GM21423 (cell line): ENCODE measurements at regions not wholly inside any gene's neighbourhood (a gene's known extent, or its start where the extent isn't known, plus 50 kb on each side); places are given as distances from the start of the nearest gene placed in this dataset.
A peak's percentile ranks its signal among the peaks of the same experiment; 100 is the strongest.

Experiments used
- ATAC-seq: cut with Tn5 transposase; IDR thresholded peaks from one replicate; pipeline ENCODE4 v1.9.1; 2021; ENCODE audit warnings: mild to moderate bottlenecking, moderate library complexity; ENCODE audit not compliant: unreplicated experiment

DNA sequence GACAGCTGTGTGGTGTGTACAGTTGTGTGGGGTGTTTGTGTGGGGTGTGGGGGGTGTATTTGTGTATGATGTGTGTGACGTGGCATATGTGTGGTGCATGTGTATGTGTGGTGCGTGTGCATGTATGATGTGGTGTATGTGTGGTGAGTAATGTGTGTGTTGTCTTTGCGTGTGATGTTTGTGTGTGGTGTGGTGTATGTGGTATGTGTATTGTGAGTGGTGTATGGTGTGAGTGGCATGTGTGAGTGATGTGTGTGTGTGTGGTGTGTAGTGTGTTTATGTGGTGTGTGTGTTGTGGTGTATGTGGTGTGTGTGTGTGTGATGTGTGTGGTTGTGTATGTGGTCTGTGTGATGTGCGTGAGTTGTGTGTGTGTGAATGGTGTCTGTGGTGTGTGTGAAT lies 191.1 kb downstream of the MELK start:
- no peak for ATAC-seq

DNA sequence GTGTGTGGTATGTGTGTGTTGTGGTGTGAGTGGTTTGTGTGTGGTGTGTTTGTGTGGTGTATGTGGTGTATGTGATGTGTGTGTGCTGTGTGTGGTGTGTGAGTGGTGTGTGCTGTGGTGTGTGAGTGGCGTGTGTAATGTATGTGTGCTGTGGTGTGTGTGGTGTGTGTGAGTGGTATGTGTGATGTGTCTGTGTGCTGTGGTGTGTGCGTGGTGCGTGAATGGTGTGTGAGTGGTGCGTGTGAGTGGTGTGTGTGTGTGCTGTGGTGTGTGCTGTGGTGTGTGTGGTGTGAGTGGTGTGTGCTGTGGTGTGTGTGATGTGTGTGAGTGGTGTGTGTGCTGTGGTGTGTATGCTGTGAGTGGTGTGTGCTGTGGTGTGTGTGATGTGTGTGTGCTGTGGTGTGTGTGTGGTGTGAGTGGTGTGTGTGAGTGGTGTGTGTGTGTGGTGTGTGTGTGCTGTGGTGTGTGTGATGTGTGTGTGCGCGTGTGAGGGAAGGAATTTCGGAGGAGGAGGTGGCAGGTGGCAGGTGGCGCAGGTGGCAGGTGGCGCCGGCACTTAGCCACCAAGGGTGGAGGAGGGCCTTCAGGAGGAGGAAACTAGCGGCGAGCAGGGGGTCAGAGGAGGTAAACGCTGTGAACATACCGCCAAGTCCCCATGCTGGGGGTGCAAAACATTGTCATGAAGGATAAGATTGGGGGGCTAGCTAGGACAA lies 191.8 kb downstream of the MELK start:
- ATAC-seq = no peak

DNA sequence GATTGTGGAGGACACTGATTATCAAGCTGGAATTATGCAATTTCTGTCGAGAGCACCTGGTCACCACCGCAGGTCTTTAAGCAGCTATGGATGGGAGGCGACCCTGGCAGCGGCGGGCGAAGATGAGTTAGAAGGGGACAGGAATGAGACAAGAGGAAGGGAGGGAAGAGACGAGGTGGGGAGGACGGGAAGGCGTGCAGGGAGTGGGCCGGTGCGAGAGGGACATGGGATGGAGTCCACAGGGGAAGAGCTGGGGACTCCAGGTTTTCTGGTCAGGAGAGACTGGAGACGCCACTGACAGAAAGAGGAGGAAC lies 192.3 kb downstream of the MELK start:
- no peak for ATAC-seq

DNA sequence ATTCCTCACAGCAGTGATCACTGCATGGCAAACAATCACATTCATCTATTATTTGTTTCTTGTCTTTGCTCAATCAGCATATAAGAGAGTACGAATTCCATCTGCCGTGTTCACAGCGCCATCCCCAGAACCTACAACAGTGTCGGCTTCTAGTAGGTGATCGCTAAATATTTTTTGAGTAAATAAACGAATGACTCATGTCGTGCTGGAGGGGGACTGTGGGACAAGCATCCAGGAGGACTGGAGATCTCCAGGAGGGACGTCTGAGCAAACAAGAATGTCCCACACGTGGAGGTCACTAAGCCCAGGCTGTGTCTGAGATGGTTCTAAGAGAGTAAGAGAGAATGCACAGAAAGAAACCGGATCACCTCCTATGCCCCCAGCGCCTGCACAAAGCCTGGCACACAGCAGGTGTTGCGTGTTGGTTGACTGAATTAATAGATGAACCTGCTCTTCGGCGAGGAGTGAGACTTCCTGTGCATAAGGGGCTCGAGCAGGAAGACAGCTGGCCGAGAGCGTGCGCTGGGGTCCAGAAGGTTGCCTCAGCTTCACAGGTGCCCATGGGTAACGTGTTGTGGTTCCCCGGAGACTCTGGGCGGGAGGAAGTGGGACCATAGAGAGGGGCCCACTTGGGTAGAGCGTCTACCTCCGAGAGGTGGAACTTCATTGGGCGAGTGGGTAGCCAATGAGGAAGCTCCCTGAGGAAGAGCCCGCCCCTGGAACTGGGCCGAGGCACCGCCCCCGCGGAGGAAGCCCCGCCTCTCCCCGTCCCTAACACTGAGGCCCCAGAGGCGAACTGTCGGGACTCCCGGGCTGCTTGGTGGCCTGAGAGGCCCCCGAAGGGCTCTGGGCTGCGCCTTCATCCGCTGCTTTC lies 193.0 kb downstream of the MELK start:
- peak; percentile 98 for ATAC-seq

DNA sequence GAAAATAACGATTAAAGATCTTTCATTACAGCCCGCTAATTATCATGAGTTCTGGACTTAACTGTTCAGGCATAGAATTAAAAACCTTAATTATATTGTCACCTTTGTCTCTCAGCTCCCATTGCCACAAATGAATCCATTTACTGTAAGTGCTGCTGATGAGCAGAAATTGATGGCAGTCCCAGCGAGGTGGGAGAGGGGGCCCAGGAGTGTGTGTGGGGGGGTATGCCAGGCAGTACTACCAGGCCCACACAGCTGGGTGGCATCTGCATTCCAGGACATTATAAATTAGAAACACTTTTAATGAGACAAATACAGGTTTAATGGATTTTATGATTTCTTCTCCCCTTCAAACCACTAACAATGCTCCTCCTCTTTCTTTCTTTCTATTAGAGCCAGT lies 196.0 kb downstream of the MELK start:
- no peak for ATAC-seq

DNA sequence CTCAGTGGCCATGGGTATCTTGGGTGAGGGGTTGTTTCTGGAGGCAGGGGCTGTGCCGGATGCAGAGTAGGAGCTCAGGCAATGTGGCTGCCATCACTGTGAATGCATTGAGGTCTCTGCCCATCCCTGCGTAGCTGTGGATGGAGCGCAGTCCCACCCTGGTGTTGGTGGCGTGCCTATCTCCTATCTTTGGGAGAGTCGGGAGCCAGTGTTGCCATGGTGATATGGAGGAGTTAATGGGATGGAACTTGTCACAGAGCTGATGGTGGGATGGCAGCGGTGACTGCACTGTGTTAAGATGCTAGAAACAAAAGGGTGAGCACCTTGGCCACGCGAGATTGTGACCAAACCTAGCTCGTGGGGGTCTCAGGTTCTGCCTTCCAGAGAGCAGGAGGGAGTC lies 197.3 kb downstream of the MELK start:
- no peak for ATAC-seq

DNA sequence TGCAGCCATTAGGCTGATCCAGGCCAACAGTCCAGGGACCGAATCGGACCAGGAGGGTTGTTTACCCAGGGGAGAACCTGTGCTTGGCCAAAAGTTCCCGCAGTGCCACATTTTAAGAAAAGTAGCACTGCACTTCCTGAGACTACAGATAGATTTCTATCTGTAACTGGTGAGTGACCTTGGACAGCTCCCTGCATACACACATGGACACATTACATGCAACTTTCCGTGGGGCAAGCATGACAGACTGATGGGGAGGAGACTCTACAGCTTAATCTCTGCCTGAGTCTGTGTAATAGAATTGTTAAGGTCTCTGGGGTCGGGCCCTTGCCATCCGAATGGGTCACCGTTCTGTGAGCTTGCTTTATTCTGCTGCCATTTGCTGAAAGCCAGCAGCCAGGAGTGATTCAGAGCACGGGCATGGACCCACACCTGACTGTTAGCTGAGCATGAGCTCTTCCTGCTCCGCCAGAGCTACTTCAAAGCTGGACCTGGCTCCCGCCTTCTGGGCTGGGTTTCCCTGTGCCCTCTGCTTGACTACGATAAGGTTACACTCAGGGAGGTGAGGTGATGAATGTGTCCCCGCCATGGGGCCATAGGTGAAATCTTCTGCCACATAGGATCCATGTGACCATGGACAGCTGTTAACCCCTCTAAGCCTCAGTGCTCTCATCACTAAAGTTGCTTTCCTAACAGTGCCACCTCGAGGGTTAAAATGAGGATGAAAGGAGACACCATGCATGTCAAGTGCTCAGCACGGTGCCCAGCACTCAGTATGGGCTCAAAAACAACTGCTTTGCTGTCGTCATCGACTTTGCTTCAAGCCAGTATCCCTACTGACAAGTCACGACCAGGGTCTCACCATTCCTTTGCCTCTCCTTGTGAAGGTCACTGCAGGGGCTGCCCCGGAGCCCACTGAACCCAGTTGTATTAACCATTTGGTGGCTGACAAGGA lies 200.0 kb downstream of the MELK start:
- no peak for ATAC-seq

DNA sequence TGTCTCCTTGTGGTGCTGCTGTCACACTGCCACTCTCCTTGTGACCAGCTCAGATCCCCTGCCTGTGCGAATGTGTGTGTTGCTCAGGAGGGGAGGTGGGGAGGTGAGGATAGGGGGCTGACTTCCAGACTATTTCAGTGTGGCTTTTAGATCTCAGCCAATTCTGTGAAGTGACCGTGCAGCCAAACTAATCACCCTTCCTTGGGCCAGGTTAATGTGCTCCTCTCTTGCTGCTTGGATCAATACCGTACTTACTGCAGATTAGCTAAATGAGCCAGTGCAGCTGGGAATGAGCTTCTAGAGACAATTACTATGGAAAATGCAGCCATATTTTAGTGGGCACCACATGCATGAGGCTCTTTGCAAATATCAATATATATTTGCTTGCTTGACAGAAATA lies 206.0 kb downstream of the MELK start:
- no peak for ATAC-seq

DNA sequence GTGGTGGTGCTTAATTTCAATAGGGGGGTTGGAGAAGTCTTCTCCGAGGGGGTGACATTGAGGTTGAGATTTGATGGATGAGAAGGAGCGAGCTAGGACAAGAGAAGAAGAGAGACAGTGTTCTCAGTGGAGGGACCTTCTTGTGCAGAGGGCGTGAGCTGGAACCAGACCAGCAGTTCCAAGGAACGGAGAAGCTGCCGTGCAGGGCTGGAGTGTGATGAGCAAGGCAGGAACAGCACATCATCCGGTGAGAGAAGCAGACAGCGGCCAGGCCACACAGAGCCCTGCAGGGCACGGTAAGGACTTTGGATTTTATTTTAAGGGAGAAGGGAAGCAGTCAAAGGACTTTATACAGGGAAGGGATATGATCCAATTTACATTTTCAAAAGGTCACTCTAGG lies 206.9 kb downstream of the MELK start:
- ATAC-seq = no peak

DNA sequence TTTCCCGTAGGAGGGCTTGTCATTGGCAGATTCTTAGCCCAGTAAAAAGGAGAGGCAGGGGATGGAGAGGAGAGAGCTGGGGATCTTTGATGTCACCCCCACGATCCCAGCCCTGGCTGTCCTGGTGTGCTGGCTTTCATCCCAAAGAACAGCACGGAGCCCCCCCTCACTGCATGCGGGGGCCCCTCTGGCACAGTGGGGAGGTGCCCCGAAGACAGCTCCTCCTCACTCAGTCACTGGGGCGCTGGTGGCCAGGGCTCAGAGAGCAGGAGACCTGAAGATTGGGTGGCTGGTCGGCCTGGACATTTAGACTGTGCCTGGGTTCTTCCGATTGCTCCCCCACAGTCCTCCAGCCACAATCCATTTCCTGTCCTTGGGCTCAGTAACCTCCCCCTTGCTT lies 207.5 kb downstream of the MELK start:
- ATAC-seq = no peak

DNA sequence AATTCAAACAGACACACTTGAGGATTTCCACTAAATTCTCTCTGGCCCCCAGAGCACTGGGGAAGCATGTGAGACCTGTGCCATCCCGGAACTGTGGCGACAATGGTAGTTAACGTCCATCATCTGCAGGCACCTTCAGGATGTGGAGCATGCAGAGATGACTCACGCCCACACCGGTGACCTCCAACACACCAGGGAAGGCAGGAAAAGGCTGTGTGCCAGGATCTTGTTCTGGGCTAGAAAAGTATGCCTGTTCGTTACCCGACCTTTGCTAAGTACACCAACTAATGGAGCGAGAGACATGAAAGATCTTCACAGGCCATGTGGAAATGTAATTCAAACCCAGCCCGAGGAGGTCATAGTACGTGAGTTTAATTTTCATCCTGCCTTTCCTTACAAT lies 208.8 kb downstream of the MELK start:
- no peak for ATAC-seq
